Kidney (tissue), 13 donors: ENCODE measurements at regions not wholly inside any gene's neighbourhood (a gene's known extent, or its start where the extent isn't known, plus 50 kb on each side); places are given as distances from the start of the nearest gene placed in this dataset.
A peak's percentile ranks its signal among the peaks of the same experiment; 100 is the strongest.

ENCODE experiments used
- DNase-seq, 5 donors: peaks; one replicate each; pipeline ENCODE4 v3.0.0-alpha.2; 2013 to 2020
- FAIRE-seq: peaks from 2 replicates; lab custom pipeline; 2012; peaks lifted over from hg19 to GRCh38; lab: Jason Lieb, UNC
- H3K27ac ChIP-seq, 2 donors: one replicate each; pipeline ENCODE4 v1.7.0; 2013; ENCODE audit warnings: low read depth in 2 of 2, low read length in 2 of 2, inconsistent platforms in 1 of 2
- H3K27me3 ChIP-seq: one replicate; pipeline ENCODE4 v1.7.1; 2013; ENCODE audit warnings: low read length, inconsistent platforms; ENCODE audit not compliant: control insufficient read depth, insufficient read depth
- H3K36me3 ChIP-seq, 3 donors: one replicate each; pipeline versions ENCODE4 v1.7.0 to v1.7.1; 2013; ENCODE audit warnings: low read length in 3 of 3, control low read depth in 1 of 3, inconsistent platforms in 1 of 3; ENCODE audit not compliant: insufficient read depth in 3 of 3, control insufficient read depth in 2 of 3
- H3K4me1 ChIP-seq, 3 donors: one replicate each; pipeline versions ENCODE4 v1.7.0 to v1.7.1; 2013; ENCODE audit warnings: low read length in 3 of 3, inconsistent platforms in 1 of 3, low read depth in 1 of 3; ENCODE audit not compliant: control insufficient read depth in 2 of 3, insufficient read depth in 2 of 3
- H3K4me3 ChIP-seq, 3 donors: one replicate each; pipeline versions ENCODE4 v1.7.0 to v1.8.1; 2013; ENCODE audit warnings: low read length in 3 of 3, control low read depth in 1 of 3, inconsistent platforms in 1 of 3
- H3K9ac ChIP-seq, 3 donors: one replicate each; pipeline versions ENCODE4 v1.7.0 to v1.7.1; 2013; ENCODE audit warnings: low read length in 3 of 3, control low read depth in 1 of 3, inconsistent platforms in 1 of 3
- H3K9me3 ChIP-seq, 3 donors: one replicate each; pipeline versions ENCODE4 v1.7.0 to v1.7.1; 2013; ENCODE audit warnings: low read length in 3 of 3, control low read depth in 1 of 3, inconsistent platforms in 1 of 3; ENCODE audit not compliant: control insufficient read depth in 2 of 3, insufficient read depth in 1 of 3
- intact Hi-C: fragments of 100-400 bp; cut with DNase I; formaldehyde crosslinking; loops from one replicate; pipeline ENCODE4 v1.11.1; 2022
- TF ChIP-seq, protein P1 (sequence below): IDR thresholded peaks from 3 replicates; pipeline ENCODE4 v1.5.1; 2012; ENCODE audit warnings: mild to moderate bottlenecking, moderate library complexity, borderline replicate concordance; ENCODE audit not compliant: insufficient read depth; ENCODE audit errors: extremely low read depth
- donor health status: control.
- donor health status: control.
- donor health status: control.
- donor health status: control.
- donor health status: control.
- donor health status: DM: yes; HTN: yes; CAD: no.
- donor health status: Normal renal cell carcinoma (clear cell type).

DNA sequence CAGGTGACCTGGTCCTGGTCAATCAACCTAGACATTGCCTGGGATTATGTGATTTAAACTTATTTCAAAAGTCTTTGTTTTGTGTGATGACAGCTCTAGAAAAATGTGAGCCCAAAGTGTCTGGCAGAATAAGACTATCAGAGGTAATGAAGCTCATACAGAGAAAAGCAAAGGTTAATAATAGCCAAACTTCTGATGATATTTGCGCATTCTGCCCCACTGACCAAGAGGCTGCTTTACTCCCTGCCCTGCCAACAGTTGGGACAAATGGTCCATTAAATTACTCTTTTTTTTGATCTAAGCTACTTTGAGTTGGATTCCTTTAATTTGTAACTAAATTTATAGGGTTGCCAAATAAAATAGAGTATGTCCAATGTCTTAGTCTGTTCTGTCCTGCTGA, 911.2 kb downstream of the MCTP2 start:
- H3K4me1 ChIP-seq = peaks cover 0 to 2% (median 0%) of the 10 kb centered on the region in 3 donors
- no peak overlapping the region for H3K4me3 ChIP-seq
- H3K27ac ChIP-seq = no peak overlapping the region
- no peaks in the 10 kb centered on the region for H3K27me3 ChIP-seq
- no peaks in the 10 kb centered on the region for H3K36me3 ChIP-seq
- no peak overlapping the region for H3K9ac ChIP-seq
- DNase-seq = peak in 2 of 5 donors; percentile 50 to 52
- intact Hi-C loops = no loop called here
- TF ChIP-seq, protein P1, sequence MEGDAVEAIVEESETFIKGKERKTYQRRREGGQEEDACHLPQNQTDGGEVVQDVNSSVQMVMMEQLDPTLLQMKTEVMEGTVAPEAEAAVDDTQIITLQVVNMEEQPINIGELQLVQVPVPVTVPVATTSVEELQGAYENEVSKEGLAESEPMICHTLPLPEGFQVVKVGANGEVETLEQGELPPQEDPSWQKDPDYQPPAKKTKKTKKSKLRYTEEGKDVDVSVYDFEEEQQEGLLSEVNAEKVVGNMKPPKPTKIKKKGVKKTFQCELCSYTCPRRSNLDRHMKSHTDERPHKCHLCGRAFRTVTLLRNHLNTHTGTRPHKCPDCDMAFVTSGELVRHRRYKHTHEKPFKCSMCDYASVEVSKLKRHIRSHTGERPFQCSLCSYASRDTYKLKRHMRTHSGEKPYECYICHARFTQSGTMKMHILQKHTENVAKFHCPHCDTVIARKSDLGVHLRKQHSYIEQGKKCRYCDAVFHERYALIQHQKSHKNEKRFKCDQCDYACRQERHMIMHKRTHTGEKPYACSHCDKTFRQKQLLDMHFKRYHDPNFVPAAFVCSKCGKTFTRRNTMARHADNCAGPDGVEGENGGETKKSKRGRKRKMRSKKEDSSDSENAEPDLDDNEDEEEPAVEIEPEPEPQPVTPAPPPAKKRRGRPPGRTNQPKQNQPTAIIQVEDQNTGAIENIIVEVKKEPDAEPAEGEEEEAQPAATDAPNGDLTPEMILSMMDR = no peak
- FAIRE-seq = no peak
- no peaks in the 10 kb centered on the region for H3K9me3 ChIP-seq

DNA sequence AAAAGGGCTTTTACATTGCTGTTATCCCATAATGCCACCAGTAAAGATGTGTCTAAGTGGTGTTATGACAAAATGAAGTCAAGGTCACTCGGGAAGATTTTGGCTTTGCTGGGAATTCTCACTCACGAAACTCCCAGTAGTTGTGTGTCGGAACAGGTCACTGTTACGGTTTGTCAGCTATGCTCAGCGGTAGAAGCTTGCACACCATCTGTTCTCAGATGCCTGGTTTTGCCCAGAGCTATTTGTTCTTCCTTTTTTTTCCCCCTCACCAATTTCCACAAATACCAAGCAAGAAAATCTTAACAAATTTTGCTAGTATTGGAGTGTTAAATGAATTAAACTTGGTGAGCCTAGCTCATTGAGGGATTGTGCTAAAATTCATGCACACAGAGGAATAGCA, 915.1 kb downstream of the MCTP2 start:
- TF ChIP-seq, protein P1 = no peak
- intact Hi-C loops = no loop called here
- H3K27ac ChIP-seq = no peak overlapping the region
- H3K9ac ChIP-seq = no peak overlapping the region
- no peak for DNase-seq
- no peaks in the 10 kb centered on the region for H3K27me3 ChIP-seq
- H3K4me1 ChIP-seq = peaks cover 0 to 2% (median 0%) of the 10 kb centered on the region in 3 donors
- FAIRE-seq = no peak
- H3K36me3 ChIP-seq = no peaks in the 10 kb centered on the region
- H3K9me3 ChIP-seq = no peaks in the 10 kb centered on the region
- no peak overlapping the region for H3K4me3 ChIP-seq

DNA sequence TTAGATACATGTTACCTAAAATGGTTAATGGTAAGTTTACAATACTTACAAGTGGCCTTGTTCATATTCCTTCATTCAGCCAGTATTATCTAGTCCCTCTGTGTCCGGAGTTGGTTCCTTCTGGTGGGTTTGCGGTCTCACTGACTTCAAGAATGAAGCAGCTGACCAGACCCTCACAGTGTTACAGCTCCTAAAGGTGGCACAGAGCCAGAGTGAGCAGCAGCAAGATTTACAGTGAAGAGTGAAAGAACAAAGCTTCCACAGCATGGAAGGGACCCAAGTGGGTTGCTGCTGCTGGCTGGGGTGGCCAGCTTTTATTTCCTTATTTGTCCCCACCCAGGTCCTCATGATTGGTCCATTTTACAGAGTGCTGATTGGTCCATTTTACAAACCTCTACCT, 916.8 kb downstream of the MCTP2 start:
- H3K4me3 ChIP-seq = no peak overlapping the region
- no peak for FAIRE-seq
- H3K27ac ChIP-seq = no peak overlapping the region
- H3K9me3 ChIP-seq = no peaks in the 10 kb centered on the region
- DNase-seq = no peak
- TF ChIP-seq, protein P1 = no peak
- no peak overlapping the region for H3K9ac ChIP-seq
- intact Hi-C loops = no loop called here
- no peaks in the 10 kb centered on the region for H3K36me3 ChIP-seq
- no peaks in the 10 kb centered on the region for H3K4me1 ChIP-seq
- no peaks in the 10 kb centered on the region for H3K27me3 ChIP-seq

DNA sequence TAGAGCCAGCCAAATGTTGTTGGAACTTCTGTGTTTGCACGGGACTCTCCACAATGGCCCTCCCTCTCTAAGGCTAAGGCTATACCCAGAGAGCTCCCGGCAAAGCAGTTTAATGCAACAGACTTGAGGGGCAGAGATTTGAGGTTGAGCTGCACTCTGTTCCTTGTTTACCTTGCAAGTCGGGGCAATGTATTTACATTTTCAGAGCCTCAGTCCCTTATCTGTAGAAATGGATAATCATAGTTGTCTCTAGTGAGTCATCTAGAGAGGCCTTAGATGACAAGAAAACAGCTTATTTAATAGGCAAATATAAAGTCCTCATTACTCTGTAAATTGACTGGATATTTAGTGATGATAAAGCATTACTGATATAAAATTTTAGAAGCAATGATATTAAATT, 917.7 kb downstream of the MCTP2 start:
- Histone ChIP-seq H3K4me3 (no peak overlapping the region), H3K9ac (no peak overlapping the region), H3K4me1 (no peaks in the 10 kb centered on the region), H3K9me3 (no peaks in the 10 kb centered on the region), H3K27me3 (no peaks in the 10 kb centered on the region), H3K36me3 (no peaks in the 10 kb centered on the region), H3K27ac (no peak overlapping the region)
- FAIRE-seq = no peak
- TF ChIP-seq, protein P1 = no peak
- intact Hi-C loops = no loop called here
- no peak for DNase-seq
